A673 (cell line): ENCODE measurements at regions not wholly inside any gene's neighbourhood (a gene's known extent, or its start where the extent isn't known, plus 50 kb on each side); places are given as distances from the start of the nearest gene placed in this dataset.

Source experiments
- CTCF ChIP-seq: fragments of 300-800, 200-600 bp; sonication (generic); conservative IDR thresholded peaks from 2 replicates; pipeline ENCODE4 v1.5.1; 2017; ENCODE audit warnings: low read depth, mild to moderate bottlenecking, antibody characterized with exemption, low read length, moderate library complexity, mixed read lengths
- EZH2 ChIP-seq: fragments of 200-600 bp; sonication (generic); IDR thresholded peaks from 2 replicates; pipeline ENCODE4 v1.6.1; 2017; ENCODE audit warnings: borderline replicate concordance, low read depth, mild to moderate bottlenecking, mixed read lengths, antibody characterized with exemption, low read length; ENCODE audit not compliant: poor library complexity, severe bottlenecking

DNA sequence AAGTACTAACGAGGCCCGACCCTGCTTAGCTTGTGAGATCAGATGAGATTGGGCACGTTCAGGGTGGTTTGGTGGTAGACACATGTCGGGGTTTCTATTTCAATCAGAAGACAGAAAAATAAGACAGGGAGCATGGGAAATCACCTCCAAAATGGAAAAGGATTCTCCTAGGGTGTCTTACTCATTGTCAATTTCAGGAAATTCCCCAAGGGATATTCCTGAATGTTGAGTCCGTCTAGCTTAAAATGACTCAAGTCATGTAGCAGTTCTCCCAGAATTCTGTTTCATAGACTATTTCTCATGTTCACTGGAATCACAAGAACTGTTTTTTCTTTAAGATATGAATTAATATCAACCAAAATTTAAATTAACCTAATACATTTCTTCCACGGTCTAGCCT is 380.1 kb downstream of the EFNB2 start:
- TF ChIP-seq CTCF (no peak), EZH2 (no peak)
